ENCODE measurements at regions not wholly inside any gene's neighbourhood (a gene's known extent, or its start where the extent isn't known, plus 50 kb on each side); places are given as distances from the start of the nearest gene placed in this dataset.
A peak's percentile ranks its signal among the peaks of the same experiment; 100 is the strongest.

- WGBS (ENCODE audit: insufficient coverage): 96% methylated on average over 14 of the region's 17 CpGs
- H3K4me3 ChIP-seq (ENCODE audit: low read depth, low read length): no peak overlapping the region
- DNase-seq (ENCODE audit: low read depth in 4 of 6, low spot score in 6 of 6): no peak
- H3K36me3 ChIP-seq (ENCODE audit: control insufficient read depth, insufficient read depth, low read length): no peaks in the 10 kb centered on the region
- H3K9me3 ChIP-seq (ENCODE audit: control insufficient read depth, insufficient read depth, low read length): no peaks in the 10 kb centered on the region
- H3K27me3 ChIP-seq (ENCODE audit: control insufficient read depth, insufficient read depth, low read length): no peaks in the 10 kb centered on the region
- H3K4me1 ChIP-seq (ENCODE audit: control insufficient read depth, insufficient read depth, low read length): no peaks in the 10 kb centered on the region
- no peak overlapping the region for H3K27ac ChIP-seq (ENCODE audit: low read depth, low read length)
Observed at GRCh38 chr7:84447636-84448293, 253.2 kb upstream of the SEMA3A start.

DNA sequence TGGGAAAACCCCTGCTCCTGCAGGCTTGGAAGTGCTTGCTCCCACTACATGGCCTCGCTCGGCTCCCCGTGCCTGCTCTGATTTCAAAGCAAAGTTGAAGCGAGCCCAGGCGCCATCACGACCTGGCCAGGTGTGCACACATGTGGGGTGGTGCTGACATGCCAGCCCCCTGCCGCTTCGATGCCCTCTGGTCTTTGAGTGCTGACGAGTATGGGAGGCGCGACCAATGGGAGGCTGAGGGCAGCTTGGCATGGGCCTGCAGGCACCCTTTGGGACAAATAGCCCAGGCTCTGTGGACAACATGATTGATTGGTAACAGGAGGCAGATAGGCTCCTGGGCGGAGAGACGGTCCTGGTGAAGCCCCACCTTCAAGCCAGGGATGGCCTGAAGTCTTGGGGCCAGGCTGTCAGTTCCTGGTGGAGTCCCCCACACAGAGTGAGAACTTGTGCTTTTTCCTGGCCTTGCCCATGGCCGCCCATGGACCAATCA, 252.4 kb upstream of the SEMA3A start:
- no peak for DNase-seq (ENCODE audit: low read depth in 4 of 6, low spot score in 6 of 6)
- WGBS (ENCODE audit: insufficient coverage): 98% methylated on average over 14 of the region's 14 CpGs
- H3K36me3 ChIP-seq (ENCODE audit: control insufficient read depth, insufficient read depth, low read length): no peaks in the 10 kb centered on the region

DNA sequence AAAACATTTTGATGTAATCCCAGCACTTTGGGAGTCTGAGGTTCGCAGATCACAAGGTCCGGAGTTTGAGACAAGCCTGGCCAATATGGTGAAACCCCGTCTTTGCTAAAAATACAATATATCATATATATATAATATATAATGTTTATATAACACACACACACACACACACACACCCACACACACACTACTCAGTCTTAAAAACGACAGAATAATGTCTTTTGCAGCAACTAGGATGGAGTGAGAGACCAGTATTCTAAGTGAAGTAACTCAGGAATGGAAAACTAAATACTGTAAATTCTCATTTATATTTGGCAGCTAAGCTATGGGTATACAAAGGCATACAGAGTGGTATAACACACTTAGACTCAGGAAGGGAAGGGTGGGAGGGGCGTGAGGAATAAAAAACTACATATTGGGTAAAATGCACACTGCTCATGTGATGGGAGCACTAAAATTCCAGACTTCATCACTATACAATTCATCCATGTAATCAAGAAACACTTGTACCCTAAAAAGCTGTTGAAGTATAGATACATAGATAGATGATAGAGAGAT, 231.2 kb upstream of the SEMA3A start:
- Histone ChIP-seq H3K4me3 (ENCODE audit: low read depth, low read length) (no peak overlapping the region), H3K27ac (ENCODE audit: low read depth, low read length) (no peak overlapping the region), H3K9me3 (ENCODE audit: control insufficient read depth, insufficient read depth, low read length) (no peaks in the 10 kb centered on the region), H3K27me3 (ENCODE audit: control insufficient read depth, insufficient read depth, low read length) (no peaks in the 10 kb centered on the region), H3K4me1 (ENCODE audit: control insufficient read depth, insufficient read depth, low read length) (no peaks in the 10 kb centered on the region), H3K36me3 (ENCODE audit: control insufficient read depth, insufficient read depth, low read length) (no peaks in the 10 kb centered on the region)
- DNase-seq (ENCODE audit: low read depth in 4 of 6, low spot score in 6 of 6): no peak
- WGBS (ENCODE audit: insufficient coverage): no CpG with 5 or more reads among the region's 5 CpGs

More for the DNA sequence above, 252.4 kb upstream of the SEMA3A start:
- Histone ChIP-seq H3K27me3 (ENCODE audit: control insufficient read depth, insufficient read depth, low read length) (no peaks in the 10 kb centered on the region), H3K4me1 (ENCODE audit: control insufficient read depth, insufficient read depth, low read length) (no peaks in the 10 kb centered on the region), H3K4me3 (ENCODE audit: low read depth, low read length) (no peak overlapping the region), H3K9me3 (ENCODE audit: control insufficient read depth, insufficient read depth, low read length) (no peaks in the 10 kb centered on the region), H3K27ac (ENCODE audit: low read depth, low read length) (no peak overlapping the region)

GRCh38 chr7:84422790-84423189, 228.2 kb upstream of the SEMA3A start:
- no peak overlapping the region for H3K27ac ChIP-seq (ENCODE audit: low read depth, low read length)
- H3K9me3 ChIP-seq (ENCODE audit: control insufficient read depth, insufficient read depth, low read length): no peaks in the 10 kb centered on the region
- no peaks in the 10 kb centered on the region for H3K36me3 ChIP-seq (ENCODE audit: control insufficient read depth, insufficient read depth, low read length)
- H3K4me3 ChIP-seq (ENCODE audit: low read depth, low read length): no peak overlapping the region
- H3K4me1 ChIP-seq (ENCODE audit: control insufficient read depth, insufficient read depth, low read length): no peaks in the 10 kb centered on the region
- no peaks in the 10 kb centered on the region for H3K27me3 ChIP-seq (ENCODE audit: control insufficient read depth, insufficient read depth, low read length)
- no peak for DNase-seq (ENCODE audit: low read depth in 4 of 6, low spot score in 6 of 6)

DNA sequence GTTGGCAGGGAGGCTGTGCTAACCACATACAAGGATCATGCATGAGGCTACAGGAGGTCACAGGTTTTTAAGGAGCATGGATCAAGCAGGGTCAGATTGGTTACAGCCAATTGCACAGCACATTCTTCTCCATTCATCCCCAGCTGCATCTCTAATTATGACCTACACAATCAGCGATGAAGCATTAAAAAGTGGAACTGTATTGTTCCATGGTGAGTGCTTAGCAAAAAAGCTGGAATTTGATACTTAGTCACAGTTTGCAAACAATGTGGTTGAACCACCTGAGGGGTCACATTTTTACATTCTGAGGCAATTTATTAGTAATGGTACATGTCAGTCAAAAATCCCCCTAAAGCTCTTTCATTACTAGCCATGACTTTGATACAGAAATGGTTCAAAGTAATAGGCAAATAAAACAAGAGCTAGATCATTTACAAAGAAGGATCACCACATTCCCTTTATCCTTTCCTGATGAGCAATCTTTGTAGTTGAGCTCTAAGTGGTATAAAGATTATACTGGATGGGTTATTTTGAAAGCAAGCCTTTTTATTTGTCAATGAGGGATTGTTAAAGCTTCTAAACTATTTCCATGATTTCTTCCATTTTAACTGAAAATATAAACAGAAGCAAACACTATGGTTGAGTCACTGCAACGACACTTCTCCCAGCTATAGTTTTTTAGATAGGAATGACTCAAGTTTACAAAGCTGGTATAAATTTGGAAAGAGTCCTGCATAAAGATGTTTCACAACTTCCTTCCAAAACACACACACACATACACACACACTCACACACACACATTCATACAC, 217.8 kb upstream of the SEMA3A start:
- Histone ChIP-seq H3K27ac (ENCODE audit: low read depth, low read length) (no peak overlapping the region), H3K27me3 (ENCODE audit: control insufficient read depth, insufficient read depth, low read length) (no peaks in the 10 kb centered on the region), H3K4me3 (ENCODE audit: low read depth, low read length) (no peak overlapping the region), H3K4me1 (ENCODE audit: control insufficient read depth, insufficient read depth, low read length) (no peaks in the 10 kb centered on the region), H3K9me3 (ENCODE audit: control insufficient read depth, insufficient read depth, low read length) (no peaks in the 10 kb centered on the region), H3K36me3 (ENCODE audit: control insufficient read depth, insufficient read depth, low read length) (no peaks in the 10 kb centered on the region)
- no CpG with 5 or more reads among the region's 2 CpGs for WGBS (ENCODE audit: insufficient coverage)
- no peak for DNase-seq (ENCODE audit: low read depth in 4 of 6, low spot score in 6 of 6)

- H3K27me3 ChIP-seq (ENCODE audit: control insufficient read depth, insufficient read depth, low read length): no peaks in the 10 kb centered on the region
- no peaks in the 10 kb centered on the region for H3K4me1 ChIP-seq (ENCODE audit: control insufficient read depth, insufficient read depth, low read length)
- H3K36me3 ChIP-seq (ENCODE audit: control insufficient read depth, insufficient read depth, low read length): no peaks in the 10 kb centered on the region
- no peak for DNase-seq (ENCODE audit: low read depth in 4 of 6, low spot score in 6 of 6)
- no peak overlapping the region for H3K4me3 ChIP-seq (ENCODE audit: low read depth, low read length)
- no peak overlapping the region for H3K27ac ChIP-seq (ENCODE audit: low read depth, low read length)
- H3K9me3 ChIP-seq (ENCODE audit: control insufficient read depth, insufficient read depth, low read length): peaks cover 5% of the 10 kb centered on the region
- no CpG with 5 or more reads among the region's 1 CpG for WGBS (ENCODE audit: insufficient coverage)
Observed at GRCh38 chr7:84399661-84400060, 205.1 kb upstream of the SEMA3A start.

GRCh38 chr7:84394219-84394618, 199.6 kb upstream of the SEMA3A start:
- Histone ChIP-seq H3K4me3 (ENCODE audit: low read depth, low read length) (no peak overlapping the region), H3K9me3 (ENCODE audit: control insufficient read depth, insufficient read depth, low read length) (no peaks in the 10 kb centered on the region), H3K4me1 (ENCODE audit: control insufficient read depth, insufficient read depth, low read length) (no peaks in the 10 kb centered on the region), H3K27ac (ENCODE audit: low read depth, low read length) (no peak overlapping the region), H3K36me3 (ENCODE audit: control insufficient read depth, insufficient read depth, low read length) (no peaks in the 10 kb centered on the region), H3K27me3 (ENCODE audit: control insufficient read depth, insufficient read depth, low read length) (no peaks in the 10 kb centered on the region)
- DNase-seq (ENCODE audit: low read depth in 4 of 6, low spot score in 6 of 6): no peak

- Histone ChIP-seq H3K9me3 (ENCODE audit: control insufficient read depth, insufficient read depth, low read length) (no peaks in the 10 kb centered on the region), H3K27ac (ENCODE audit: low read depth, low read length) (no peak overlapping the region), H3K4me3 (ENCODE audit: low read depth, low read length) (no peak overlapping the region), H3K27me3 (ENCODE audit: control insufficient read depth, insufficient read depth, low read length) (no peaks in the 10 kb centered on the region), H3K36me3 (ENCODE audit: control insufficient read depth, insufficient read depth, low read length) (no peaks in the 10 kb centered on the region), H3K4me1 (ENCODE audit: control insufficient read depth, insufficient read depth, low read length) (no peaks in the 10 kb centered on the region)
- peak in 1 of 6 donors; percentile 6 for DNase-seq (ENCODE audit: low read depth in 4 of 6, low spot score in 6 of 6)
Observed at GRCh38 chr7:84393786-84394185, 199.2 kb upstream of the SEMA3A start.

DNA sequence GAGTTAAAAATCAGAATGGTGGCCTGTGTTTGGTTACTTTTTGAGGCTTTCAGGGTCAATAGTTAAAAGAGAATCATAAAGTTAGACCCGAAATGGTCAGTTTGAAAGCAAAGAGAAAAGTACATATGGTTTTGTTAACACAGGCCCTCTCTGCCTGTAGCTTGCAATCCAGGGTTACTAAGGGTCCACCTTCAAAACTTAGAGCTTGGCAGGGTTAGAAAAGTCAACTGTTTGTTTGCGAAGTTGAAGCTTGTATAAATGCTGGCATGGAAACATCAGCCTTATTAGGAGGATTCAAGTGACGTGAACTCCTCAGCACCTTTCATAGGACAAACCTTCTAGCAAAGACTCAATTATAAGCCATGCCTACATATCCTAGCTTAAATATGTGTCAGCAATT, 196.3 kb upstream of the SEMA3A start:
- no peak for DNase-seq (ENCODE audit: low read depth in 4 of 6, low spot score in 6 of 6)
- Histone ChIP-seq H3K4me3 (ENCODE audit: low read depth, low read length) (no peak overlapping the region), H3K36me3 (ENCODE audit: control insufficient read depth, insufficient read depth, low read length) (no peaks in the 10 kb centered on the region), H3K4me1 (ENCODE audit: control insufficient read depth, insufficient read depth, low read length) (no peaks in the 10 kb centered on the region), H3K27ac (ENCODE audit: low read depth, low read length) (no peak overlapping the region), H3K9me3 (ENCODE audit: control insufficient read depth, insufficient read depth, low read length) (no peaks in the 10 kb centered on the region), H3K27me3 (ENCODE audit: control insufficient read depth, insufficient read depth, low read length) (no peaks in the 10 kb centered on the region)
- WGBS (ENCODE audit: insufficient coverage): 80% methylated on average over 1 of the region's 3 CpGs

- H3K27ac ChIP-seq (ENCODE audit: low read depth, low read length): no peak overlapping the region
- H3K4me3 ChIP-seq (ENCODE audit: low read depth, low read length): no peak overlapping the region
- no peaks in the 10 kb centered on the region for H3K27me3 ChIP-seq (ENCODE audit: control insufficient read depth, insufficient read depth, low read length)
- no peaks in the 10 kb centered on the region for H3K4me1 ChIP-seq (ENCODE audit: control insufficient read depth, insufficient read depth, low read length)
- no peaks in the 10 kb centered on the region for H3K9me3 ChIP-seq (ENCODE audit: control insufficient read depth, insufficient read depth, low read length)
- no peaks in the 10 kb centered on the region for H3K36me3 ChIP-seq (ENCODE audit: control insufficient read depth, insufficient read depth, low read length)
- DNase-seq (ENCODE audit: low read depth in 4 of 6, low spot score in 6 of 6): no peak
- WGBS (ENCODE audit: insufficient coverage): no CpG with 5 or more reads among the region's 4 CpGs
Observed at GRCh38 chr7:84389242-84389641, 194.7 kb upstream of the SEMA3A start.

Measured in spinal cord (tissue), 9 donors.